Activated CD4-positive, alpha-beta memory T cell treated with anti-CD3 and anti-CD28 coated beads, Interleukin-2, amount 10 ng/mL, durations not matched to agents 7 days and 5 days (primary cell): ENCODE measurements at regions not wholly inside any gene's neighbourhood (a gene's known extent, or its start where the extent isn't known, plus 50 kb on each side); places are given as distances from the start of the nearest gene placed in this dataset.

Experiments used
- CTCF ChIA-PET: fragments of 350-600 bp; sonication (Branson Sonifier 250); formaldehyde crosslinking; loops from one replicate; lab custom pipeline; 2021; ENCODE audit warnings: antibody characterized with exemption, inconsistent platforms; lab: Charles Lee
- POLR2A ChIA-PET: fragments of 350-600 bp; sonication (Branson Sonifier 250); formaldehyde crosslinking; loops from one replicate; lab custom pipeline; 2021; ENCODE audit warnings: antibody characterized with exemption; lab: Charles Lee
- DNase-seq: peaks from one replicate; pipeline ENCODE4 v3.0.0-alpha.2; 2020
- H3K27ac Mint-ChIP-seq: one replicate; pipeline ENCODE4 v1.8.0; 2021; ENCODE audit warnings: mild to moderate bottlenecking, mixed read lengths
- H3K27me3 Mint-ChIP-seq: one replicate; pipeline ENCODE4 v1.8.0; 2021; ENCODE audit warnings: mixed read lengths
- H3K36me3 Mint-ChIP-seq: one replicate; pipeline ENCODE4 v1.8.0; 2021; ENCODE audit warnings: low read depth, mixed read lengths
- H3K4me1 Mint-ChIP-seq: one replicate; pipeline ENCODE4 v1.8.0; 2021; ENCODE audit warnings: mixed read lengths
- H3K4me3 Mint-ChIP-seq: one replicate; pipeline ENCODE4 v1.8.0; 2021; ENCODE audit warnings: mild to moderate bottlenecking, mixed read lengths
- H3K9me3 Mint-ChIP-seq: one replicate; pipeline ENCODE4 v1.8.0; 2021; ENCODE audit warnings: mixed read lengths

DNA sequence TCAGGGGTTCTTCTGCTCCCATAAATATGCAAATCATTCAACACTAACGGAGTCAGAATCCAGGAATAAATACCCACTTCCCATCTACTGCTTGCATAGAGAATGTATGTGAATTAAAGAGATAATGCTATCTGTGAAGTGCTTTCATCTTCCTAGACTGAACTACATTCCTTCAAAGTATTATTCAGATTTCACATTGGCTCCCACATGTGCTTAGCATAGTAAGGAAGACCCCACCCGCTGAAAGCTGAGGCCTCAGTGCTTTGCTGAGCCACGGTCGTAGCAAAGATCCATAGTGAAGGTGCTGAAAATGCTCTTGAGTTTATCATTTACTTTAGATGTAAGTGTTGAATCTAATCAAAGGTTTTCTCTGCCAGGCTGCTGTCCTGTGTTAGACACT, 97.0 kb upstream of the SPACA1 start:
- ChIA-PET CTCF (no interaction called here), POLR2A (no interaction called here)
- Mint-ChIP-seq H3K27ac (no peak overlapping the region), H3K36me3 (no peaks in the 10 kb centered on the region), H3K9me3 (no peaks in the 10 kb centered on the region), H3K27me3 (peaks cover 9% of the 10 kb centered on the region), H3K4me1 (no peaks in the 10 kb centered on the region), H3K4me3 (no peak overlapping the region)
- no peak for DNase-seq

DNA sequence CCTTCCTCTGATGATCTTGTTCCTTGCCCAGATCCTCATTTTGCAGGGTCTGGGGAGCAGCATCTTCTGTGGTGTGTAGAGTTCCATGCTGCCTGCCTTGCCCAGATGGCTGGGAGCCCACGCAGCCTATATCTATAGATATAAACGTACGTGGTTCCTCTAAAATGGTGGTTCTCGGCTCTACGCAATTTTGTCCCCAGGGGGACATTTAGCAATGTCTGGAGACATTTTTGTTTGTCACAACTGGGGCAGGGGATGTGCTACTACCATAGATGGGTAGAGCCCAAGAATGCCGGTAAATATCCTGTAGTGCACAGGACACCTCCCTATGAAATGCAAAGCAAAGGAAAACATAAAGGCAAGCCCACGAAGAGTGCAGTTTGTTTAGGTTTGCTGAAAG, 98.4 kb upstream of the SPACA1 start:
- Mint-ChIP-seq H3K4me3 (no peak overlapping the region), H3K9me3 (no peaks in the 10 kb centered on the region), H3K4me1 (no peaks in the 10 kb centered on the region), H3K36me3 (no peaks in the 10 kb centered on the region), H3K27me3 (peaks cover 8% of the 10 kb centered on the region), H3K27ac (no peak overlapping the region)
- POLR2A ChIA-PET, result no interaction called here
- DNase-seq, result no peak
- CTCF ChIA-PET, result no interaction called here

DNA sequence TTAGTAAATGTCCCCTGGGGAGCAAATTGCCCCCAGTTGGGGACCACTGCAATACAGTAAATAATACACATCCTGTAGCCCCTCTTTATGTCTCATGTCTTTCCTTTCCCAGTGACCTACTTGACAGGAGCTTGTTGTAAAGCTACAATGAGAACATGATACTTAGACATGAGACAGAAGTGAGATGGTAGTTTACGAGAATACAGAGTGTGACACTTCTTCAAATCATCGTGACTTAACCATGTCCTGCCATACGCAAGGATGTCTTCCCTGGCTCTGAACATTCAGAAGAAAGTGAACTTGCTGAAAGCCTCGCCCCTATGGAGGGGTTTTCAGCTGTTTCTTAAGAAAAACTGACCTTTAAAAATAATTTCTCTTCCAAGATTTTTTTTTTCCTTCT, 101.0 kb upstream of the SPACA1 start:
- Mint-ChIP-seq H3K4me1 (no peaks in the 10 kb centered on the region), H3K27me3 (peaks cover 20% of the 10 kb centered on the region), H3K36me3 (no peaks in the 10 kb centered on the region), H3K27ac (no peak overlapping the region), H3K9me3 (no peaks in the 10 kb centered on the region), H3K4me3 (no peak overlapping the region)
- ChIA-PET CTCF (no interaction called here), POLR2A (no interaction called here)
- DNase-seq, result no peak

DNA sequence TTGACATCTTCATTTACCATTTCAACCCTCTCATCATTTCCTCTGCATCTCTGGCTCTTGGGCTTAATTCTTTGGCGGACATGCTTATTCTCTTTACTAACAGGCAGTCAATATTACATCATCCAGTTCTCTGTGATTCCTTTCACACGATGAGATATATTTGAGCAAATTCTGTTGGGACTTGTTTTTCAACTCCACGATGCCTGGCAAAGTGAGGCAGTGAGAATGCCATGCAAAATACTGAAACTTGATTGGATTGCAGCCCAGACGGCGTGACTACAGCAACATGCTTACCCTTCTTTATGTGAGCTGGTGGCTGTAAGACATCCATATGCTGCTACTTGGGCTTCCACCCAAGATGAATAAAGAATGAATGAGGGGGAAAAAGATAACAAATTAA, 101.7 kb upstream of the SPACA1 start:
- Mint-ChIP-seq H3K36me3 (no peaks in the 10 kb centered on the region), H3K9me3 (no peaks in the 10 kb centered on the region), H3K4me3 (no peak overlapping the region), H3K27ac (no peak overlapping the region), H3K4me1 (no peaks in the 10 kb centered on the region), H3K27me3 (peaks cover 27% of the 10 kb centered on the region)
- ChIA-PET POLR2A (no interaction called here), CTCF (no interaction called here)
- no peak for DNase-seq

DNA sequence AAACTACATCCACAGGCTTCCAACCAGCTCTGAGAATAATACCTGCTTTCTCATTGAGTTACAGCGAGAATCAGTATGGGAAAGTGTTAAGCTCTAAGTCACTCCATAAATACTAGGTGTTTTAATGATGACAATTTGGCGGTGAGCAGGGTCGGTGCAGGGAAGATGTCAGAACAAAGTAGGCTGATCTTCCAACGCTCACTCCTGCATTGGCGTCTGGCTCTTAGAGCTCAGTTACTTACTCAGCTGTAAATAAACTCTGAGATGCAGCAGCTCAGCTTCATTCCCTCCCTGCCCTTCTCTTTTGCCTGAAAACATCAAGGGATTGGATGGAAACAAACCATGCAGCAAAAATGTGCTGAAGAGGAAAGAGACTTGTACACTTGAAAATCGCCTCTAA, 102.5 kb upstream of the SPACA1 start:
- H3K27ac Mint-ChIP-seq, result no peak overlapping the region
- H3K36me3 Mint-ChIP-seq, result no peaks in the 10 kb centered on the region
- H3K4me1 Mint-ChIP-seq, result no peaks in the 10 kb centered on the region
- H3K9me3 Mint-ChIP-seq, result no peaks in the 10 kb centered on the region
- POLR2A ChIA-PET, result no interaction called here
- H3K27me3 Mint-ChIP-seq, result peaks cover 29% of the 10 kb centered on the region
- DNase-seq, result no peak
- CTCF ChIA-PET, result interaction anchor here (1.2 kb wide), 1 partner anchor 16 kb away, joined by 3 read pairs; no protein-coding TSS in a partner anchor
- no peak overlapping the region for H3K4me3 Mint-ChIP-seq

DNA sequence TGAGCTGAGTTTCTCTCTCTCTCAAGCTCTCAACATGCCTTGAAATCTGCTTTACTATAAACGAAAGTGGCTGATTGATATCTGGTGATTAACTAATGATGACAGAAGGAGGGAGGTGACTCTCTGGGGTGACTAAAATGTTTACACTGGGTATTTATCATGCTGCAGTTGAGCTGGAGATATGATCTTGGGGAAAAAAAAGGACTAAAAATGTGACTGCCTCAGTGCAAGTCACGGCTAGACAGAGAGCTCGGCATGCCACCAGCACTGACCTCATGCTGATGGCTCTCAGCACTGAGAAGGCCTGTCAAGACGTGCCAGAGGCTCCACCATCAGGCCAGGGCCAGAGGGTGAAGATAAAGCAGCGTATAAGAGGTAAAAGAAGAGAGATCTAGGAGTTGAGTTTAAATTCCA, 103.1 kb upstream of the SPACA1 start:
- no peak for DNase-seq
- POLR2A ChIA-PET, result interaction anchor here (1.3 kb wide), 1 partner anchor 12 kb away, joined by 4 read pairs; no protein-coding TSS in a partner anchor

DNA sequence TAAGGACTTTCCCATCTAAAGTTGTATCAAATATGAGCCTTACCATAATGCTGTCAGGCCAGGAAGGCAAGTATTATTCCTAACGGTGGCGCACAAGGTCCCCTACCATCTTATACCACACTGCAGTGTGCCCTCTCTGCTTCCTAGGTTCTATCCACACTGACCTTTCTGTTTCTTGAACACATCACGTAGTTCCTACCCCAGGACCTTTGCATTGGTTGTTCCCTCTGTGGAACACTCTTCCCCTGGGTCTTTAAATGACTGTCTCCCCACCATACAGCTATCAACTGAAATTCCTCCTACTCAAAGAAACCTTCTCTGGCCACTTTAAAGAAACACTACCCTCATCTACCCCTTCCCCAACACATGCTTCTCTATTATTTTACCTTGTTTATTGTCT, 104.5 kb upstream of the SPACA1 start:
- peaks cover 29% of the 10 kb centered on the region for H3K27me3 Mint-ChIP-seq

More for the DNA sequence above, 103.1 kb upstream of the SPACA1 start:
- CTCF ChIA-PET, result interaction anchor here (1.2 kb wide), 1 partner anchor 15 kb away, joined by 3 read pairs; no protein-coding TSS in a partner anchor
- H3K36me3 Mint-ChIP-seq, result no peaks in the 10 kb centered on the region
- no peak overlapping the region for H3K27ac Mint-ChIP-seq
- no peaks in the 10 kb centered on the region for H3K4me1 Mint-ChIP-seq
- no peaks in the 10 kb centered on the region for H3K9me3 Mint-ChIP-seq
- no peak overlapping the region for H3K4me3 Mint-ChIP-seq
- peaks cover 29% of the 10 kb centered on the region for H3K27me3 Mint-ChIP-seq

DNA sequence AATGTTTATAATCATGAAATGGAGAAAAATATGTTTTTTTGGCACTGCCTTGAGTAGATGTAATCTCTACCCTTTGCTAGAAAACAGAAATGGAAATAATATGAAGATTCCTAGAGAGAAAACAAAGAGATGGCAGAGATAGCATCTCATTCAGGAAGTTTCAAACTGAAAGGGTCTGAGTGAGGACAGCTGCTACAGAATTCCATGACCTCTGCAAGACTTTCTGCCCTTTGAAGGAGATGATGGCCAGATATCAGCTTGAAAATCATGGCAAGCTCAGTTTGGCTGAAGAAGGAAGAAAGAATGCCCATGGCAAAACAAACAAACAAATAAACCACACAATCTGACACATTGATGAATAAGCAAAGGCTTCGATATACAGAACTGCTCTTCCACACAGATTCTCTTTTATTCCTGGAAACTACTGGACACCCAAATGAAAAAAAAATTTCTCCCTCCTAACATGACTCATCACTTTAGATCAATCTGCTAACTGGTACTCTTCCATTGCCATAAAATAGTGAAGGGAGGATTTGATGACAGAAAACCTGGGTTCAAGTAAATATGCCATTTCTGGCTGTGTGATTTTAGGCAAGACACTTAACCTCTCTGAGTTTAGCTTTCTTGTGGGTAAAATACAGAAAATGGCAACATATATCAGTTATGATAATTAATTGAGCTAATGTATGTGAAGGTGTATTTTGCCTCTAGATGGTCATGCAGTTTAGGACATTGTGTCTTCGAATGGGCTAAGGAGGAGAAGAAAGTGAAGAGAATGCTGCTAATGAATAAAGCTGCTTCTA, 105.9 kb upstream of the SPACA1 start:
- Mint-ChIP-seq H3K9me3 (no peaks in the 10 kb centered on the region), H3K36me3 (no peaks in the 10 kb centered on the region), H3K4me3 (no peak overlapping the region), H3K4me1 (no peaks in the 10 kb centered on the region), H3K27ac (no peak overlapping the region), H3K27me3 (peaks cover 25% of the 10 kb centered on the region)
- POLR2A ChIA-PET, result interaction anchor here (1.0 kb wide), 1 partner anchor 8 kb away, joined by 3 read pairs; no protein-coding TSS in a partner anchor
- CTCF ChIA-PET, result interaction anchor here (0.7 to 1.5 kb wide), 4 partner anchors 10 to 110 kb away, joined by 3 to 5 read pairs (median 3); no protein-coding TSS in a partner anchor
- DNase-seq, result no peak

More for the DNA sequence above, 104.5 kb upstream of the SPACA1 start:
- CTCF ChIA-PET, result no interaction called here
- no peak overlapping the region for H3K27ac Mint-ChIP-seq
- POLR2A ChIA-PET, result no interaction called here
- no peaks in the 10 kb centered on the region for H3K36me3 Mint-ChIP-seq
- H3K4me3 Mint-ChIP-seq, result no peak overlapping the region
- no peaks in the 10 kb centered on the region for H3K4me1 Mint-ChIP-seq
- no peaks in the 10 kb centered on the region for H3K9me3 Mint-ChIP-seq
- no peak for DNase-seq

DNA sequence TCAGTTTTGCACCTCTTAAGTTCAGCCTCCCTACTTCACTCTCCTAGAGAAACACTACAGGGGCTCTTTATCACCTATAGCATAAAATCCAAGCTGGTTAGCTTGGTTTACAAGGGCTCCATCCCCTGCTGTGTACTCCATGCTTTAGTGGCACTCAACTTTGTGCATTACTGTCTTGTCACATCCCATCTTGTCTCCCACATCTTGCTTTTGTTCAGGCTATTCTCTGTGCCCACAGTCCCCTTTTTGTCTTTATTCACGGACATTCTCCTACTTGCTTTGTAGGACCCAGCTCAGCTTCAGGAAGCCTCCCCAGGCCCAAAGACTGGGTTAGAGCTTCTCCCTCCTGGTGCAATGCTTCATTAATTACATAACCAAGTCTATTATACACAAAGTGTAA, 107.9 kb upstream of the SPACA1 start:
- ChIA-PET POLR2A (no interaction called here), CTCF (no interaction called here)
- DNase-seq, result no peak
- Mint-ChIP-seq H3K27ac (no peak overlapping the region), H3K27me3 (peaks cover 25% of the 10 kb centered on the region), H3K9me3 (no peaks in the 10 kb centered on the region), H3K36me3 (no peaks in the 10 kb centered on the region), H3K4me3 (no peak overlapping the region), H3K4me1 (no peaks in the 10 kb centered on the region)

DNA sequence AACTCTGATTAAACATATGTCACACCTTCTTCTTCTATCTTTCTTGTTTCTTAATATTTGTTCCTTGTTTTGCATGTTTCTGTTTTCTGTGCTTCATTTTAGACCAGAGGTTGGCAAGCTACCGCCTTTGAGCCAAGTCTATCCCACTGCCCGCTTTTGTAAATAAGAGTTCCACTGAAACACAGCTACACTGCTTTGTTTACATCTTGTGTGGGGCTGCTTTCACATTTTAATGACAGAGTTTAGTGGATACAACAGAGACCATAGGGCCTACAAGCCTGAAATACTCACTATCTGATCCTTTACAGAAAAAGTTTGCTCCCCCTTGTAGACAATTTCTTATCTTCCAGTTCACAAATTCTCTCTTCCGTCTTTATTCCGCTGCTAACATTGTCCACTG, 109.4 kb upstream of the SPACA1 start:
- ChIA-PET CTCF (interaction anchor here (0.9 kb wide), 1 partner anchor 9 kb away, joined by 3 read pairs; no protein-coding TSS in a partner anchor), POLR2A (interaction anchor here (1.5 kb wide), 1 partner anchor 30 kb away, joined by 3 read pairs; no protein-coding TSS in a partner anchor)
- Mint-ChIP-seq H3K9me3 (no peaks in the 10 kb centered on the region), H3K4me1 (no peaks in the 10 kb centered on the region), H3K36me3 (no peaks in the 10 kb centered on the region), H3K4me3 (no peak overlapping the region), H3K27me3 (peaks cover 19% of the 10 kb centered on the region), H3K27ac (no peak overlapping the region)
- no peak for DNase-seq

DNA sequence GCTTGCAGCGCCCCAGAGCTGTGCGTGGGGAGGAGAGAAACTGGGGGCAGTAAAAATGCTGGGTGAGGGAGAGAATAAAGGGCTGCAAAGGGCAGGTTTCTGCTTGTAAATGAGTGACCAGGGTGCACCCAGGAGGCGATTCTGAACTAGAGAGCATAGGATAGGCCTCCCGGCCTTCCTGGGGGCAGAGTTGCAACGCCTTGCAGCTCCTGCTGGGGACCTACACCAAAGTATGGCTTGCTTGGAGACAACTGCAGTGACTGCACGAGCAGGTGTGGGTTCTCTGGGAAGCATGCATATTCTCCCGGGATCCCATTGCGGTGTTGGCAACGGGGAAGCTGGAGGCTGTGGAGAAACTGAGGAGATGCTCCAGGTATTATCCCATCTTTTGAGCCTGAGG, 111.6 kb upstream of the SPACA1 start:
- Mint-ChIP-seq H3K4me1 (no peaks in the 10 kb centered on the region), H3K27ac (no peak overlapping the region)

DNA sequence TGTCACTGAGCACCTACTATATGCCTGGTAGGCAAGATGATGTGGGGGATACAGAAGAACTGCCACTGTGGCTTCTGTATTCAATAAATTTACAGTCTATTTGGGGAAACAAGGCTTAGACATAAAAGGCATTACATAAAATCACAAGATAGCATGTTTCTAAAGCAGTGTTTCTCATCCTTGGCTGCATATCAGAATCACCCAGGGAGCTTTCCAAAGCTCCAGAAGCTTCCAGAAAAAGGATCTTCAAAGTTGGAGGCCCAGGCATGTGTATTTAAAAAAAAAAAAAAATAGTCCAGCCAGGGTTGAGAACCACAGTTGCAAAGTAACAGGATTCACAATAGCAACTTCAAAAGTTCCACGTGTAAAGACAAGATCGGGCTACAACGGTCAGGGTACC, 112.4 kb upstream of the SPACA1 start:
- ChIA-PET POLR2A (no interaction called here), CTCF (interaction anchor here (1.3 kb wide), 1 partner anchor 10 kb away, joined by 3 read pairs; no protein-coding TSS in a partner anchor)
- no peak for DNase-seq
- Mint-ChIP-seq H3K9me3 (no peaks in the 10 kb centered on the region), H3K27ac (no peak overlapping the region), H3K4me3 (no peak overlapping the region), H3K4me1 (no peaks in the 10 kb centered on the region), H3K36me3 (no peaks in the 10 kb centered on the region), H3K27me3 (peaks cover under 1% of the 10 kb centered on the region)

More for the DNA sequence above, 111.6 kb upstream of the SPACA1 start:
- Mint-ChIP-seq H3K36me3 (no peaks in the 10 kb centered on the region), H3K9me3 (no peaks in the 10 kb centered on the region), H3K4me3 (no peak overlapping the region), H3K27me3 (peaks cover 2% of the 10 kb centered on the region)
- DNase-seq, result no peak
- ChIA-PET CTCF (no interaction called here), POLR2A (no interaction called here)

DNA sequence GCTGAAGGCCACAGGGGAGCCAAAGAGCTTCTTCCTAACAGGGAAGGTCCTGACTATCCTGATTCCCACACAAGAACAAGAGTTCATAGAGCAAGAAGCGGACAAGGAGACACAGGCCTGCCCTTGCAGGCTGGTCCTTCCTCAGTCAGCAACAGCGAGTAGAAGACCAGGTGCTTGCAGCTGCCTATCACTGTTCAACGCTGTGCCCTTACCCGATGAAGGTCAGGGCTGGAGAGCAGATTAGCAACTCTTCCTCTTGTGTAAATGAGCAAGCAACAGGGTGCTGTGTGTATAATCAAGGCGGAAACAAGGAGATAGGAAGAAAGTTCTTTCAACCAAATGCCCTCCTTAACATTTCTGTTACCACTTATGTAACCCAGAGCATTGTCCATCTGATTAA, 115.3 kb upstream of the SPACA1 start:
- Mint-ChIP-seq H3K36me3 (no peaks in the 10 kb centered on the region), H3K4me1 (no peaks in the 10 kb centered on the region), H3K27me3 (no peaks in the 10 kb centered on the region), H3K4me3 (no peak overlapping the region), H3K27ac (no peak overlapping the region), H3K9me3 (no peaks in the 10 kb centered on the region)
- no peak for DNase-seq
- CTCF ChIA-PET, result interaction anchor here (1.5 kb wide), 1 partner anchor 938 kb away, joined by 4 read pairs; no protein-coding TSS in a partner anchor
- POLR2A ChIA-PET, result interaction anchor here (1.5 kb wide), 1 partner anchor 12 kb away, joined by 4 read pairs; no protein-coding TSS in a partner anchor
